GM19372 (cell line): ENCODE measurements at regions not wholly inside any gene's neighbourhood (a gene's known extent, or its start where the extent isn't known, plus 50 kb on each side); places are given as distances from the start of the nearest gene placed in this dataset.

Experiments
- ATAC-seq: cut with Tn5 transposase; IDR thresholded peaks from one replicate; pipeline ENCODE4 v1.9.1; 2021; ENCODE audit warnings: mild to moderate bottlenecking, low read depth, moderate library complexity; ENCODE audit not compliant: unreplicated experiment

DNA sequence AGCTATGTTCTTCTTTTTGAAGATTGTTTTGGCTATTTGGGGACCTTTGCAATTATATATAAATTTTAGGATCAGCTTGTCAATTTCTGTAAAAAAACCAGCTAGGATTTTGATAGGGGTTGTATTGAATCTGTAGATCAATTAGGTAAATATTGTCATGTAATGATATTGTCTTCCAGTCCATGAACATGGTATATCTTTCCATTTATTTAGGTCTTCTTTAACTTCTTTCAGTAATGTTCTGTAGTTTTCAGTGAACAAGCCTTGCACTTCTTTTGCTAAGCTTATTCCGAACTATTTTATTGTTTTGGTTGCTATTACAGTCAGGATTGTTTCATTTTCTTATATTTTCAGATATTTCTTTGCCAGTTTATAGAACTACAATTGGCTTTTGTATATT lies 175.8 kb upstream of the RARB start:
- ATAC-seq: no peak

- no peak for ATAC-seq
Measured at GRCh38 chr3:25257026-25257425, 171.0 kb upstream of the RARB start.

- ATAC-seq: no peak
Measured at GRCh38 chr3:25259871-25260270, 168.2 kb upstream of the RARB start.

GRCh38 chr3:25262322-25262721 lies 165.7 kb upstream of the RARB start:
- ATAC-seq: no peak

DNA sequence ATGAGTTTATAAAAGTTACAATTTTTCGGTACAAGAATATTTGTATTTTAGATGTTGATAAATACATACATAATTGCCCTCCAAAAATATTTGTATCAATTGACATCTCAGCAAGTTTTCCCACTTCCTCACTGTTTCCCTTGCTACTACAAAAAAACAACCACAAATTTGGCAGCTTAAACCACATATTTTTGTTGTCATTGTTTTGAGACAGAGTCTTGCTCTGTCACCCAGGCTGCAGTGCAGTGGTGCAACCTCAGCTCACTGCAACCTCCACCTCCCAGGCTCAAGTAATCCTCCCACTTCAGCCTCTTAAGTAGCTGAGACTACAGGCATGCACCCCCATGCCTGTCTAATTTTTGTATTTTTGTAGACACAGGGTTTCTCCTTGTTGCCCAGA lies 162.8 kb upstream of the RARB start:
- ATAC-seq: no peak

GRCh38 chr3:25266677-25267076 lies 161.4 kb upstream of the RARB start:
- no peak for ATAC-seq

- ATAC-seq: no peak
Measured at GRCh38 chr3:25272090-25272489, 156.0 kb upstream of the RARB start.

DNA sequence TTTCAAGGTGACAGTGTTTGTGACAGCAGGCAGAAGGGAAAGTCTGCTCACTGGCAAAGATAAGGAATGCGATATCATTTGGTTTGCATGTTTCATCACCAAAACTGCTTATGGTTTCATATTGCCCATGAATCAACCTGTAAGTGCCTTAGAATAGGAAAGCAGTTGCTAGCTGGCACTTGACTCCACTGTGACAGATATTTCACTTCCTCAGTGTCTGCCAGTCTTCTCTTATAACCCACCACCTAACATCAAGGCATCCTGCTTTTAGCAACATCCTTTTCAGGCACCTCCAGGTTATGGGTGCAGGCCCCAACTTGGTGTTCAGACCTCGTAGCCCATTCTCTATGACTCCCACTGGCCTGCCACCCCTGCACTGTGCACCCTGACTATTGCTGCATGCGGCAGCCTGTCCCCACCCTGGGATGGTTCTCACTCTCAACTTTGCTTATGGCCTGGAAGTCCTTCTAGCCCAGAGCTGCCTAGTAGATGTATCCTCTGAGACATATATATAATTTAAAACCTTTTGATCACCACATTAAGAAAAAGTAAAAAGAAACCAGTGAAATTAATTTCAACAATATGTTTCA lies 154.4 kb upstream of the RARB start:
- ATAC-seq: no peak

DNA sequence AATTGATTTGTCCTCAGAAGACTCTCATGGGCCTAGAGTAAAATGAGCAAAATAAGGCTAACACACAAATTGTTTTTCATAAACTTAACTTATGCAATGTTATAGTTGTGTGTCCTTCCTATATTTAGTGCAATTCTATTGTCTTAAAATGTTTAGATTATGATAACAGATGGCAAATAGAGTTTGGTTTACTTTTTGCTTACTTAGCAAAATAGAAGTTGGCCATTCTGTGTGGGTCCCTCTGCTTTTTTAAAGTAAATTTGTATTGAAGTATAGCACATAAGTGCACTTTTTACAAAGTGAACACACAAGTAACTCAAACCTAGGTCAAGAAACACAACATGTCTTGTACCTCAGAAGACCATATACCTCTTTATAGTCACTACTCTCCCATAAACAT lies 150.6 kb upstream of the RARB start:
- ATAC-seq: no peak

DNA sequence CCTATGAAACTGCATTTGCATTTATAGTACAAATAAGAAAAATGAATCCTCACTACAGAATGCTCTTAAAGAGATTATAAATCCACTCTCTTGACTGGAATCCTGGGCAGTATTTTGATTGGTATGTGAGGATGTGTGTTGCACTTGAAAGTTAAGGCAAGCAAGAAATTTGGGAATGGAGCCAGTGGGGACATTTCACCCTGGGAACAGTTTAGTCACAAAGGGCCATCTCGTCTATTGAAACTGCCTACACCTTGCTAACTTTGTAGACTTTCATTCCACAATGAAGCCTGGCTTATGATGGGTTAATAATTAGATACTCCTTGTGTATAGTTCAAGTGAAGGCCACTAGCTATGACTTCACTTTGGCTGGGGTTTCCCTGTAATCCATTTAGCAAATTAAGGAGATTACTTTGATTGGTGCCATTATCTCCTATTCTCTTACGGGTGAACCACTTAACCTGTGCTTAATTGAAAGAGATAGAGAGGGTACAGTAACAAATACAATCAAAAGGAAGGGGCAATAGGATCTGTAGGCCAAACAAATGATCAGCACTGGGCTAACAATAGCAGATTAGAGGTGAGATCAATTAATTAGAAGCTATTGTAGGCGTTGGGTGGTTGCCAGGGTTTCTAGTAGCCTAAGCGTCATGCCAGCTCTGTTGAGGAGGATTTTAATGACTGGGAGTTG lies 146.9 kb upstream of the RARB start:
- no peak for ATAC-seq

DNA sequence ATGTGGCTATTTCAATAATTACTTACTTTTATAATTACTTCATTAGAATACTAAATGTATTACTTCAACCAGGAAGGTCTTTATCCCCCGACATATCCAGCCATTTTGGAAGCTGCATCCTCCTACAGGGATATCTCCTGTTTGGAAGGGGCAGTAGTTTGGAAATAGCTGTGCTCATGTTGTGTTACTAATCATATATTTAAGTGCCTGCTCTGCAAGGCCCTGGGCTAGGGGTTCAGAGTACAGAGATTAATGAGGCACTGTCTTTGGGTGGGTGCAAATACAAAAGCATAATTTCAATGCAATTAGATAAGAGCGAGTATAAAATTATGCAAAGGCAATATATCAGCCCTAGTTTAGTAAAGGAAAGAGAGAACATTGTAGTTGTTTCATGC lies 146.3 kb upstream of the RARB start:
- no peak for ATAC-seq

DNA sequence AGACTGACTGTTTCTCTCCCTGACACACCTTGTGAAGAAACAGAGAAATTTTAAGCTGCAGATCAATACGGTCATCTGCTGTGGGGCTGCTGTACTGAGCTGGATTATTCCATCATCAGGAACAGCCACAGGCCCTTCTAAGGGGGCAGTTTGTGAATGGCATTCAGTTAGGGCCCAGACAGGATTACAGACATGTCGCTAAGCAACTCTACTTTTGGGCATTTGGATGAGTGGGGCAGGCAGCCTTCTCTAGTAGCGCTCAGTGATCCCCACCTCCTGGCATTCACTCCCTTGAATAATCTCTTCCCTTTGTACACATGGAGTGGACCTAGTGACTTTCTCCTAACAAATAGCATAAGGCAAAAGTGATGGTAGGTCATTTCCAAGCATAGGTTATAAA lies 144.4 kb upstream of the RARB start:
- ATAC-seq: no peak

DNA sequence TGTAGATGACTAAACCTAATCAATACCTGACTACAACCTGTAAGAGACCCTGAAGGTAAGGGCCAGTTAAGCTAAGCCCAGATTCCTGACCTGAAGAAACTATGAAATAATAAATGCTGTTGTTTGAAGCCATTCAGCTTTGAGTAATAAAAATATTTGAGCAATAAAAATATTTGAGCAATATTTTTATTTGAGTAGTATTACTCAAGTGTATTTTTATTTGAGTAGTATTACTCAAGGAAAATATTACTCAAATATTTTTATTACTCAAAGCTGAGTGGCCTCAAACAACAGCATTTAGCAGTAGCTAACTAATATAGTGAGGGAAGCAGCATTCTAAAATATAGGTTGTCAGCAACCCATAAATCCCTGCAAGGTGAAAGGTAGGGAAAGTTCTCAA lies 143.8 kb upstream of the RARB start:
- ATAC-seq: no peak

DNA sequence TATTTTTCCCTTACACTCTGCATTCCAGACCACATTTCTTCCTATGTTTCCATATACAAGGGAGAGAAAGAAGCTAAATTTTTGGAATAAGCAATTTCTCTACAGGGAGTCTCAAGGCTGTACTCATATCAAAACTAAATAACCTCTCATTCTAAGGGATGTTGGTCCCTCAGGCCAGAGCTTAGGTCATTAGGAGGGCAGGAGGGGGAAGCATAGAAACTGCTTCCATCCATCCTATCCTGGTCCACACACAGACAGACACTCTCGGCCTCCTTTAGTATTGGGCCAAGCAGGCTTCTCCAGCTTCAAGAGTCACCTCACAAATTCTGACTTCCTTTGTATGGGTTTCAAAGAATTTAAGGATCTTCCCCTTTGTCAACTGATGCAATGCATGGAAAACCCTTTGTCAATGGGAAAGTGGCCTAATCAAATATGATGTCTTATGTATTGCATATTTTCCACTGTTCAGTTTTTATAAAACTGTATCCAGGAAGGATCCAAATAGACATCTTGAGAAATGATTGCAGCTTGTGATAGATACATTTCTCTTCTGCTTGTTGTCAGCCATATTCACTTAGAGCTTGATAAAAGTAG lies 140.7 kb upstream of the RARB start:
- no peak for ATAC-seq

GRCh38 chr3:25288413-25288812 lies 139.7 kb upstream of the RARB start:
- no peak for ATAC-seq

DNA sequence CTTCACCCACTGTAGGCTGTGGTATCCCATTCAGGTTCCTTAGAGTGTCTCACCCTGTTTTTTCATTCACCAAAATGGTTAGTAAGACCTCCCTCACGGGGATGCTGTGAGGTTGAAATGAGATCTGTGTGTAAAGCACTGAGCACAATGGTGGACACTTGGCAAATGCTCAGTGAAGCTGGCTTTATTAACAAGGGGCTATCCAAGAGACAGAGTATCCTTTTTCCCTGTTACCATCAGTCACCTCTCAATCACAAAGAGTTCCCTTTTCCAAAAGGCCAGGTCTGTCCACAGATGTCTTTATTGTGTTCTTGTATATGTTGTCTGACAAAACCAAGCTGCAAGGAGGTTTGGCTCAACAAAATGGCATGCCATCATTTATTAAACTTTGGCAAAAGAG lies 138.9 kb upstream of the RARB start:
- no peak for ATAC-seq

GRCh38 chr3:25289663-25290062 lies 138.4 kb upstream of the RARB start:
- no peak for ATAC-seq

GRCh38 chr3:25291481-25291905 lies 136.6 kb upstream of the RARB start:
- ATAC-seq: no peak

DNA sequence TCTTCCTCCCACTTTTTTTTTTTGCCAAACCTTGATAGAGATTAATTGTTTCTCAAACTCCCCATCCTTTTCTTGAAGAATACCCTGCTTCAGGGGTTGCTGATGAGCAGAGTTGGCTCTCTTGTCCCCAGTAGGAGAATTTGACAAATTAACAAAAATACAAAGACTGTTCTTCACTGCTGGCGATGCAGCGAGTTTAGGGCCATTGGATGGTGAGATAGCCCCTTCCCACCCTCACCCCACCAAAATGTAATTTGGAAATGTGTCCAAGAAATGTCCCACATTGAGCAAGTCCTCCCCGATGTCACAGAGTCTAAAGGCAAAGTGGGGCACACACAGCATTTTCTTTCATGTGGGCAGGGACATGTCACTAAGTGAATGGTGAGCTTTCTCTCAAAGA lies 136.0 kb upstream of the RARB start:
- ATAC-seq: no peak

DNA sequence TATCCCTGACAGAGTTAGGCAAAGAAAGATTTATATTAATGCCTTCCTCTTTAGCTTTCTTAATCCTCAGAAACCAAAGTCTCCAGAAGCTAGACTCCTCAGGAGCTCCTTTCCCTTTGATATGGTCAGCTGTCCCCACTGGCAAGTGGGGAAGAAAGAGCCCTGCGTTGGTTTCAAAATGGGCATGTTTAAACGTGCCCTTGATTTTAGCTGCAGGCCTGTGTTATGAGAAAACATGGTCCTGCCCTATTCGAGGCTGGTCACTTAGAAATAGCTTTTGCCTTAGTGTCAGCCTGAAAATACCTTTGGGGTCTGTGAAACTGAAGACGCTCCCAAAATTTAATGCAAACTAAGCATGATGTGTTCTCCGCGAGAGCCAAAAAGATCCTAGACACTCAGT lies 135.5 kb upstream of the RARB start:
- ATAC-seq: no peak

- ATAC-seq: no peak
Measured at GRCh38 chr3:25293736-25294135, 134.3 kb upstream of the RARB start.

DNA sequence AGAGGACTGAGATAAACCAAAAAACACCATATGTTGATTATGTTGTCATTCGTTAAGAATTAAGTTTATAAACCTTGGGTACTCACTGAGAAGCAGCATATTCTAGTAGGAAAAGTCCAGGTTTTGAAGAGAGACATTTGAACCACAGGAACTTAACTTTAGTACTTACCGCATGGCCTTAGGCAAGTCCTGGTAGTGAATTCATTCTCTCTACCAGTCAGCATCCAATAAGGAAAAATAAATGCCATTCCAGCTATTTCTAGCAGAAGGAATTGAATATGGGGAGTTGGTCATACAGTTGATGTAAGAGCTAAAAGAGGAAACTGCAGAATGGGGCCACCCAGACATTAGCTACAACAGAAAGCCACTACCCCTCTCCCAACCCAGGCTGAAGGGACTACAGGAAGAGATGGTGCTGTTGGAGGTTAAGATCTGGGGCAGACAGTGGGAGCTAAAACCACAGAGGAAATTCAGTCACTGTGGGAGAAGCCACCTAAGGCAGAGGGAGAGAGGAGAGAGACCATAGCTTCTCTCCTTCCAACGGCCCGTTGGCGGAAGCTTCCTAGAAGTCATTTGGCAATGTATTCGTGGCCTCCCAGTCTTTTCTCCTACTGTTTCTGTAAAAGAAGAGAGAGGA lies 133.8 kb upstream of the RARB start:
- ATAC-seq: no peak
